HL-60 (cell line): ENCODE measurements at regions not wholly inside any gene's neighbourhood (a gene's known extent, or its start where the extent isn't known, plus 50 kb on each side); places are given as distances from the start of the nearest gene placed in this dataset.

ENCODE experiments used
- DNase-seq, 2 experiments: peaks; one replicate each; pipeline ENCODE4 v3.0.0-alpha.2; 2010 to 2020; ENCODE audit warnings: low read depth in 1 of 2, low spot score in 1 of 2
- H3K27ac ChIP-seq: fragments of 250-450 bp; sonication (Bioruptor Pico); replicated peaks from 2 replicates; pipeline ENCODE4 v1.5.1; 2020; ENCODE audit warnings: mild to moderate bottlenecking, moderate library complexity
- H3K27me3 ChIP-seq: fragments of 250-450 bp; sonication (Bioruptor Pico); 2 replicates; pipeline ENCODE4 v1.5.1; 2021; ENCODE audit warnings: mild to moderate bottlenecking, moderate library complexity; ENCODE audit not compliant: insufficient read depth, poor library complexity, severe bottlenecking
- H3K4me3 ChIP-seq: replicated peaks from 2 replicates; pipeline ENCODE4 v1.5.1; 2011; ENCODE audit warnings: mild to moderate bottlenecking, control low read depth, low read length; ENCODE audit not compliant: insufficient read depth
- GABPA ChIP-seq: IDR thresholded peaks from 2 replicates; pipeline ENCODE4 v1.6.1; 2012; ENCODE audit warnings: low read depth
- POLR2AphosphoS5 ChIP-seq: IDR thresholded peaks from 2 replicates; pipeline ENCODE4 v1.6.1; 2012; ENCODE audit warnings: low read depth
- REST ChIP-seq: IDR thresholded peaks from 2 replicates; pipeline ENCODE4 v1.6.1; 2012; ENCODE audit warnings: low read depth; ENCODE audit not compliant: insufficient replicate concordance
- SPI1 ChIP-seq: IDR thresholded peaks from 2 replicates; pipeline ENCODE4 v1.6.1; 2012; ENCODE audit warnings: low read depth, mild to moderate bottlenecking, borderline replicate concordance
- TF ChIP-seq, protein P1 (sequence below): IDR thresholded peaks from one replicate; pipeline ENCODE4 v1.5.1; 2011; ENCODE audit warnings: low read length, control low read depth, inconsistent platforms; ENCODE audit not compliant: insufficient read depth

GRCh38 chr10:42977032-42977416 lies 99.8 kb upstream of the RET start:
- DNase-seq, result no peak
- TF ChIP-seq SPI1 (no peak), GABPA (no peak), REST (no peak), POLR2AphosphoS5 (no peak)
- TF ChIP-seq, protein P1, sequence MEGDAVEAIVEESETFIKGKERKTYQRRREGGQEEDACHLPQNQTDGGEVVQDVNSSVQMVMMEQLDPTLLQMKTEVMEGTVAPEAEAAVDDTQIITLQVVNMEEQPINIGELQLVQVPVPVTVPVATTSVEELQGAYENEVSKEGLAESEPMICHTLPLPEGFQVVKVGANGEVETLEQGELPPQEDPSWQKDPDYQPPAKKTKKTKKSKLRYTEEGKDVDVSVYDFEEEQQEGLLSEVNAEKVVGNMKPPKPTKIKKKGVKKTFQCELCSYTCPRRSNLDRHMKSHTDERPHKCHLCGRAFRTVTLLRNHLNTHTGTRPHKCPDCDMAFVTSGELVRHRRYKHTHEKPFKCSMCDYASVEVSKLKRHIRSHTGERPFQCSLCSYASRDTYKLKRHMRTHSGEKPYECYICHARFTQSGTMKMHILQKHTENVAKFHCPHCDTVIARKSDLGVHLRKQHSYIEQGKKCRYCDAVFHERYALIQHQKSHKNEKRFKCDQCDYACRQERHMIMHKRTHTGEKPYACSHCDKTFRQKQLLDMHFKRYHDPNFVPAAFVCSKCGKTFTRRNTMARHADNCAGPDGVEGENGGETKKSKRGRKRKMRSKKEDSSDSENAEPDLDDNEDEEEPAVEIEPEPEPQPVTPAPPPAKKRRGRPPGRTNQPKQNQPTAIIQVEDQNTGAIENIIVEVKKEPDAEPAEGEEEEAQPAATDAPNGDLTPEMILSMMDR, result no peak

GRCh38 chr10:42979181-42979580 lies 97.7 kb upstream of the RET start:
- TF ChIP-seq GABPA, result no peak
- TF ChIP-seq SPI1, result no peak
- TF ChIP-seq POLR2AphosphoS5, result no peak
- H3K27me3 ChIP-seq, result no peaks in the 10 kb centered on the region
- H3K4me3 ChIP-seq, result no peak overlapping the region
- DNase-seq, result no peak
- no peak overlapping the region for H3K27ac ChIP-seq

More at GRCh38 chr10:42977032-42977416, 99.8 kb upstream of the RET start:
- peak overlapping the region; percentile 97 for H3K27ac ChIP-seq
- H3K27me3 ChIP-seq, result no peaks in the 10 kb centered on the region
- no peak overlapping the region; the same call in 1 of the 2 replicates for H3K4me3 ChIP-seq

DNA sequence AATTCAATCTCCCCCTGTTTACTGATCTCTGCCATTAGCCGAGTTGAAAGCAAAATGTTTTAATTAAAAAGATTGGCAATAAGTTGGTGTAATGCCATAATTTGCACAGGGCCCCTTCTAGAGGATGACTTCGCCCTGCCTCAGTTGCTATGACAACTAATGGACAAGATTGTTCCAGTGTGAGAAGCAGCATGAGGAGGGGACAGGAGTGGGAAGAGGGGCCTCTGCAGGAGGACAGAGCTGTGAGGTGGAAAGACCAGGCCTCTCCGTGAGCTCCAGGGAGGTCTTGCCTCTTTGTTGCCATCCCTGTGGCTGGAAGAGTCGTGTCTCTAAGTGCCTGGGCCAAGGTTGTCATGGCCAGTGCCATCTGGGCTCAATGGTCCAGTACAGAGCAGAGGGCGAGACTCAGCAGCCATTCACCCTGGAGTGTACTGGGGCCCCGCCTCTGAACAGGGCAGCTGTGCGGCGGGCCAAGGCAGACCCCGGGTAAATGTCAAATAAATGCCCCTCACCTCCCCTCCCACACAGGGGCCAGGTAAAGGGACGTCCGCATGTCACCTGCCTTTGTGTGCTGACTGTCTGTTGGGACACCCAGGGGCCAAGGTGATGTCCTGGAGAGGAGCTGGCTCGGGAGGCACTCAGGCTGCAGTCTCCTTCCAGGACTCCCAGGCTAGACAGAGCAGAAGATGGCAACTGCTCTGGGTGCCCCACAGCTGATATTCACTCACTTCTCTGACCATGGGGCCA lies 97.0 kb upstream of the RET start:
- no peak for DNase-seq
- no peaks in the 10 kb centered on the region for H3K27me3 ChIP-seq
- no peak overlapping the region for H3K27ac ChIP-seq
- H3K4me3 ChIP-seq, result no peak overlapping the region
- TF ChIP-seq REST, result no peak
- no peak for TF ChIP-seq GABPA
- no peak for TF ChIP-seq SPI1
- TF ChIP-seq, protein P1, result no peak
- no peak for TF ChIP-seq POLR2AphosphoS5

DNA sequence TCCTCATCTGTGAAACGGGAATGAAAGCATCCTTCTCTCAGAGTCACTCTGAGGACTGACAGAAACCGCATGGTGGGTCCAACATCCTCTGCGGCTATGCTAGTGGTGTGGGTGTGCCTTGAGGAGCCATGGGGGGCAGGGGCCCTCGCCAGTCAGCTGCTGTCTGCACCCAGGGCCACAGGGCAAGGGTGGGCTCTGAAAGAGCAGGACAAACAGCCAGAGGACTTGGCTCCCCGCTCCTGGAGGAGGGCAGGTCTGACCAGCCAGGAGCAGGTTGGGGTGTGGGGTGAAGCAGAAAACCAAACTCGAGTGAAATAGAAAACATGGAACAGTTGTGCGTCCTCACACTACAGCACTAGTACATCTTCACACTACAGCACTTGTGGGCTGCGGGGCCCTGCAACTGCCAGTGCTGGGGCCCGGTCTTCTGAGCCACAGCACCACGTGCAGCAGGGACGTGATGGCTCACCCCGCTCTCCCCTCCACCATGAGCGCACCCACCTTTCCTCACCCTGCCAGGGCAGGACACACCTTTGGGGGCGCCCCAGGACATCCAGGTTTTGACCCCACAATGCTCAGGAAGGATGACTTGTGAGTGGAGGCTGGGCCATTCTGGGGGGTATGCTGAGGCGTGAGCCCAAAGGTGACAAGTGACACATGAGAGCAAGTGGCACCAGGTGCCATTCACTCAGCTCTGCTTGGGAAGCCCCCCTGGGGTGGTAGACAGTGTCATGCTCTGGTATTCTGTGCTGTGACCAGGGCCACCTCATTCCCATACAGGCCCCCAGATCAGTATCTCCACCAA lies 96.1 kb upstream of the RET start:
- TF ChIP-seq SPI1, result no peak
- TF ChIP-seq, protein P1, result no peak
- TF ChIP-seq POLR2AphosphoS5, result no peak
- TF ChIP-seq REST, result no peak
- no peak for TF ChIP-seq GABPA
- Histone ChIP-seq H3K27me3 (no peaks in the 10 kb centered on the region), H3K27ac (no peak overlapping the region), H3K4me3 (no peak overlapping the region)
- no peak for DNase-seq
